HFFc6 (cell line): ENCODE measurements at regions not wholly inside any gene's neighbourhood (a gene's known extent, or its start where the extent isn't known, plus 50 kb on each side); places are given as distances from the start of the nearest gene placed in this dataset.

Source experiments
- DNase-seq: peaks from one replicate; pipeline ENCODE4 v3.0.0-alpha.2; 2018
- H3K27ac Mint-ChIP-seq: 2 replicates; pipeline ENCODE4 v1.8.0; 2020; ENCODE audit warnings: mild to moderate bottlenecking, mixed read lengths
- H3K27me3 Mint-ChIP-seq: 2 replicates; pipeline ENCODE4 v1.8.0; 2021; ENCODE audit warnings: mild to moderate bottlenecking, moderate library complexity, mixed read lengths; ENCODE audit not compliant: insufficient read depth
- H3K36me3 Mint-ChIP-seq: 2 replicates; pipeline ENCODE4 v1.8.0; 2021; ENCODE audit warnings: low read depth, mixed read lengths
- H3K4me1 Mint-ChIP-seq: 2 replicates; pipeline ENCODE4 v1.8.0; 2020; ENCODE audit warnings: low read depth, mixed read lengths
- H3K4me3 Mint-ChIP-seq: 2 replicates; pipeline ENCODE4 v1.8.0; 2020; ENCODE audit warnings: mild to moderate bottlenecking, moderate library complexity, mixed read lengths
- H3K9me3 Mint-ChIP-seq: 2 replicates; pipeline ENCODE4 v1.8.0; 2020; ENCODE audit warnings: mild to moderate bottlenecking, mixed read lengths
- TF ChIP-seq, protein P1 (sequence below): fragments of 200-600 bp; sonication (generic); IDR thresholded peaks from 2 replicates; pipeline ENCODE4 v1.5.0; 2021; ENCODE audit warnings: antibody characterized with exemption, mild to moderate bottlenecking

DNA sequence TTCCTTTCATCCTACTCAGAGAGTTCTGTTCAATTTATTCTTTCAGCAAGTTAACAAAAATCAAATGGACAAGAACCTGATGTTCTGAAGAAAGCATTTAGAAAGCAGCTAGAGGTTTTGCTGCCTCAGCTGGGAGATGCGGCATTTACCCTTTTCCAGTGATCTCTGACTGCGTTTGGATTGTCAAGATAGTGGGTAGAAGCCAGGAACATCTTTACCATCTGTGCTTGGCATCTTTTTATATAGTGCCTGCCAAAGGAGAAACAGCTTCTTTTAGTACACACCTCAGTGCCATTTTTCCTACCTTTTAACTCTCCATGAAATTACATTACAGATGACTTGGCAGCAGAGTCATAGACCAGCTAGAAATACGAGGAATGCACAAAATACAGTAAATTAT, 680.8 kb downstream of the SLITRK1 start:
- TF ChIP-seq, protein P1, sequence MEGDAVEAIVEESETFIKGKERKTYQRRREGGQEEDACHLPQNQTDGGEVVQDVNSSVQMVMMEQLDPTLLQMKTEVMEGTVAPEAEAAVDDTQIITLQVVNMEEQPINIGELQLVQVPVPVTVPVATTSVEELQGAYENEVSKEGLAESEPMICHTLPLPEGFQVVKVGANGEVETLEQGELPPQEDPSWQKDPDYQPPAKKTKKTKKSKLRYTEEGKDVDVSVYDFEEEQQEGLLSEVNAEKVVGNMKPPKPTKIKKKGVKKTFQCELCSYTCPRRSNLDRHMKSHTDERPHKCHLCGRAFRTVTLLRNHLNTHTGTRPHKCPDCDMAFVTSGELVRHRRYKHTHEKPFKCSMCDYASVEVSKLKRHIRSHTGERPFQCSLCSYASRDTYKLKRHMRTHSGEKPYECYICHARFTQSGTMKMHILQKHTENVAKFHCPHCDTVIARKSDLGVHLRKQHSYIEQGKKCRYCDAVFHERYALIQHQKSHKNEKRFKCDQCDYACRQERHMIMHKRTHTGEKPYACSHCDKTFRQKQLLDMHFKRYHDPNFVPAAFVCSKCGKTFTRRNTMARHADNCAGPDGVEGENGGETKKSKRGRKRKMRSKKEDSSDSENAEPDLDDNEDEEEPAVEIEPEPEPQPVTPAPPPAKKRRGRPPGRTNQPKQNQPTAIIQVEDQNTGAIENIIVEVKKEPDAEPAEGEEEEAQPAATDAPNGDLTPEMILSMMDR, result no peak
- DNase-seq, result no peak
- H3K27me3 Mint-ChIP-seq, result no peaks in the 10 kb centered on the region
- peaks cover 15% of the 10 kb centered on the region for H3K4me1 Mint-ChIP-seq
- peaks cover 11% of the 10 kb centered on the region for H3K9me3 Mint-ChIP-seq
- H3K27ac Mint-ChIP-seq, result no peak overlapping the region
- H3K4me3 Mint-ChIP-seq, result no peak overlapping the region
- peaks cover 26% of the 10 kb centered on the region for H3K36me3 Mint-ChIP-seq

DNA sequence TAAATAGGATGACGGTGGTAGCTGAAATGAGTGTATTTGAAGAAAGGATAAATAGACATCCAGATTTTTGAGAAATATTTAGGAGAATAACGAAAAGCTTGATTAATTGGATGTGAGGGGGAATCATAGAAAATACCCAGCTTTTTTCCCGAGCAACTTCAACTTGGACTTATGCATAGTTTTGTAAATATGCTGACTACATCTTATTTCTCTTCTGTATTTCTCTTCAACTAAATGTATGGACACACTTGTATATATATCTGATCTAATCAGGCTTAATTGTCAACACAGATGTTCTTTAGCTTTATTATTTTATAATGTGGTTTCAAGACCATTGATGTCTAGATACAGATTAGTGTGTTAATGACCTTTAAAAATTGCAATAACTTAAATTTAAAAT, 685.0 kb downstream of the SLITRK1 start:
- TF ChIP-seq, protein P1, result no peak
- H3K27me3 Mint-ChIP-seq, result no peaks in the 10 kb centered on the region; the same call in 1 of the 2 replicates
- H3K36me3 Mint-ChIP-seq, result peaks cover 25% of the 10 kb centered on the region; the same call in 1 of the 2 replicates
- H3K9me3 Mint-ChIP-seq, result peaks cover 4% of the 10 kb centered on the region; the same call in 1 of the 2 replicates
- peaks cover 10% of the 10 kb centered on the region for H3K4me1 Mint-ChIP-seq
- H3K4me3 Mint-ChIP-seq, result no peak overlapping the region
- DNase-seq, result no peak
- H3K27ac Mint-ChIP-seq, result no peak overlapping the region

DNA sequence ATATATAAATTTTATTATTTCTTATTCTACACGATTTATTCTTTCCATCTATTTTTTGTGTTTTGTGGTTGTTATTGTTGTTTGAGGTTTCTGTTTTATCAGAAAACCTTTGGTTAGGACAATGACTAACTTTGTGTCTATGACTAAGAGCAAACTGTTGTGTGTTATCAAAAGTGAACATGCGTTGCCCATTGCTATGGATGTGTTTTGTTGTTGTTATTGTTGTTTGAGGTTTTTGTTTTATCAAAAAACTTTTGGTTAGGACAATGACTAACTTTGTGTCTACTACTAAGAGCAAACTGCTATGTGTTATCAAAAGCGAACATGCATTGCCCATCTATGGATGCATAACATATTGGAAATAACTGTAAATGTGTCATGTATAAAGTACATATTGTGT, 692.3 kb downstream of the SLITRK1 start:
- no peak overlapping the region for H3K4me3 Mint-ChIP-seq

DNA sequence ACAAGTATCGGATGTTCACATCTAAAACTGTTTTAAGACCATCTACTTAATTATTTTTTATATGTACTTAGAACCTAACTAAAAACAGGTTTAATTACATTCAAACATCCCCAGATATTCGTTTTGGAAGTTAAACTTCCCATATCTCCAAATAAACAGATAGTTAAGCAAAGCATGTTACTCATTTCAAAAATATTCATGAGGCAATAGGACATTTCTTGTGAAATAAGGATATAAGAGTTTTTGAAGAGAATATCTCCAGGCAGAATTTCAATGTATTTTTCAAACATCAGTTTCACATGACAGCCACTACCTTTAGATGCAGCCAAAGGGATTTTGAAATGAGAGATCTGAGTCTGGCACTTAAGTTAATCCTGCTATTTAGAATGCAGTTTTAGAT, 697.5 kb downstream of the SLITRK1 start:
- Mint-ChIP-seq H3K36me3 (peaks cover 31% of the 10 kb centered on the region), H3K4me3 (no peak overlapping the region), H3K27ac (peak overlapping the region; percentile 30), H3K9me3 (peaks cover 30% of the 10 kb centered on the region), H3K4me1 (peaks cover 11% of the 10 kb centered on the region), H3K27me3 (no peaks in the 10 kb centered on the region)
- DNase-seq, result peak; percentile 35
- TF ChIP-seq, protein P1, result no peak

More for the DNA sequence above, 692.3 kb downstream of the SLITRK1 start:
- no peaks in the 10 kb centered on the region; the same call in 1 of the 2 replicates for H3K27me3 Mint-ChIP-seq
- H3K27ac Mint-ChIP-seq, result no peak overlapping the region
- peaks cover 26% of the 10 kb centered on the region for H3K9me3 Mint-ChIP-seq
- DNase-seq, result no peak
- peaks cover 38% of the 10 kb centered on the region for H3K36me3 Mint-ChIP-seq
- TF ChIP-seq, protein P1, result no peak
- H3K4me1 Mint-ChIP-seq, result peaks cover 3% of the 10 kb centered on the region

DNA sequence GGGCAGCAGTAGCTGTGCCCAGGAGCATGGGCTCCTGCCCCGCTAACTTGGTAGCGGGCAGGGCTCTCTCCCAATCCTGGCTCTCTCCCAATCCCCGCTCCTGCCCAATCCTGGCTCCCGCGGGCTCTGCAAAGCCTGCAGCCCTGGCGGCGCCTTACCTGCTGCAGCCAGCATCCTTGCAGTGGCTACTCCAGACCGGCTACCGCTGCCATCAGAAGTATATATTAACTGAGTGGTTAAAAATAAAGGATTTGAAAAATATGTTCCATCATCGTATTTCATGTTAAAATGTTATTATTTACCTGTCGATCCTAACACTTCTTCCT, 698.2 kb downstream of the SLITRK1 start:
- Mint-ChIP-seq H3K4me3 (no peak overlapping the region), H3K4me1 (peaks cover 11% of the 10 kb centered on the region), H3K9me3 (peaks cover 30% of the 10 kb centered on the region), H3K36me3 (peaks cover 31% of the 10 kb centered on the region), H3K27me3 (no peaks in the 10 kb centered on the region), H3K27ac (no peak overlapping the region)
- no peak for DNase-seq
- TF ChIP-seq, protein P1, result no peak
